Heart right ventricle (tissue), 16 donors: ENCODE measurements at regions not wholly inside any gene's neighbourhood (a gene's known extent, or its start where the extent isn't known, plus 50 kb on each side); places are given as distances from the start of the nearest gene placed in this dataset.

Source experiments
- ATAC-seq, 8 donors: fragments of 200-7000 bp; cut with Tn5 transposase; one replicate each; pipeline ENCODE4 v1.9.1; 2020; ENCODE audit warnings: mild to moderate bottlenecking in 8 of 8, moderate library complexity in 8 of 8, moderate number of reproducible peaks in 1 of 8
- DNase-seq, 2 donors: peaks; one replicate each; pipeline ENCODE4 v3.0.0-alpha.2; 2020
- H3K27ac ChIP-seq, 10 donors: fragments of 200-600 bp; sonication (generic) in 2 of 10; one replicate each; pipeline versions ENCODE4 v1.5.0 to v1.8.0; 2020 to 2022; ENCODE audit warnings: mild to moderate bottlenecking in 3 of 10
- H3K27me3 ChIP-seq, 7 donors: fragments of 200-600 bp; one replicate each; pipeline ENCODE4 v1.8.0; 2021 to 2022; ENCODE audit warnings: mild to moderate bottlenecking in 2 of 7
- H3K36me3 ChIP-seq, 9 donors: fragments of 200-600 bp; sonication (generic) in 1 of 9; one replicate each; pipeline versions ENCODE4 v1.5.0 to v1.8.0; 2020 to 2022; ENCODE audit warnings: mild to moderate bottlenecking in 2 of 9
- H3K4me1 ChIP-seq, 9 donors: fragments of 200-600 bp; sonication (generic) in 1 of 9; one replicate each; pipeline versions ENCODE4 v1.5.0 to v1.8.0; 2020 to 2022; ENCODE audit warnings: mild to moderate bottlenecking in 4 of 9
- H3K4me3 ChIP-seq, 10 donors: fragments of 200-600 bp; sonication (generic) in 2 of 10; one replicate each; pipeline versions ENCODE4 v1.5.0 to v1.8.0; 2020 to 2022; ENCODE audit warnings: mild to moderate bottlenecking in 7 of 10, moderate library complexity in 2 of 10
- H3K9me3 ChIP-seq, 11 donors: fragments of 200-600 bp in 10 of 11; sonication (generic) in 2 of 11; one replicate each; pipeline versions ENCODE4 v1.5.0 to v1.8.0; 2013 to 2022; ENCODE audit warnings: mild to moderate bottlenecking in 2 of 11, control low read depth in 1 of 11, moderate library complexity in 1 of 11
- CTCF ChIP-seq, 9 donors: fragments of 200-600 bp; sonication (generic) in 2 of 9; IDR thresholded peaks; one replicate each; pipeline versions ENCODE4 v1.5.0 to v1.8.0; 2021 to 2022; ENCODE audit warnings: antibody characterized with exemption in 9 of 9, mild to moderate bottlenecking in 5 of 9, moderate library complexity in 1 of 9
- WGBS, 2 donors: extraction: QIAGEN DNeasy Blood & Tissue Kit; methylation state at CpG; one replicate each; pipeline ENCODE4 v1.1.7; 2013; ENCODE audit warnings: inconsistent platforms in 1 of 2; 5-methylcytosine and 5-hydroxymethylcytosine counted together
- intact Hi-C, 10 donors: fragments of 100-400 bp; cut with DNase I; formaldehyde crosslinking; loops; one replicate each; pipeline versions ENCODE4 v1.11.1 to v1.14.2; 2022
- donor health status: Arrhythmogenic right ventricular cardiomyopathy.
- donor health status: ischemic (EF 13 %, LVEDD 7.1; RV severe dilation, severe dysfunction).
- donor health status: healthy with polysubstance abuse.
- donor health status: DM: no; HTN: yes; CAD: no.
- donor health status: DM: no; HTN: no; CAD: no.
- donor health status: ischemic (EF 25% LVEDD 6.9; RV normal size, moderate dysfunction).
- donor health status: ischemic (EF 25% LVEDD 5.7; RV mildly dilated, moderate dysfunction).
- donor health status: healthy.
- donor health status: DM: yes; HTN: yes; CAD: no.
- donor health status: Ischemic cardiomyopathy.
- donor health status: ischemic (EF 35%, LVEDD 5.7; RV mildly dilated, moderate dysfunction).
- donor health status: nonischemic (EF 11% LVEDD 7.7; RV severe dilation, severe dysfunction).
- donor health status: DM: yes; HTN: yes; CAD: no.
- donor health status: PGD.
- donor health status: ischemic (EF 29% LVEDD 5.4; RV normal size, mild dysfunction).
- donor health status: nonischemic (EF 23%, LVEDD 6.1; RV moderate dilation, normal function).

DNA sequence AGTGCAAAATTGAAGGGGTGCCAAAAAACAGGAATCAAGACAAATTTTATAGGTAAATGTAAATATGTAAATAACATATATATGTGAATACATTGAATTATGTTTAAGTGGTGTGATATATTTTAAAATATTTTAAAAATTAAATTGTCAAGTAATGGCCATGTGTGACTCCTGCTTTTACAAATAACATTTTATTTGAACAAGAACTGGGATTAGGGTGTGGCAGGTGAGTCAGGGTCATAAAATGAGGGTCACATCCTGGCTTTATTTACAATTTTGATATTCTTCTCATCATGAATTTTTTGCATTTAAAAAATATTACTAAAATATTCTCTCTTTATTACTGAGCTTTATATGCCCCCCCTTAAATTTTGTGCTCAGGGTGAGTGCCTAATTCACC lies 601.1 kb upstream of the MAN1A1 start:
- TF ChIP-seq CTCF (IDR thresholded peaks at IDR 0.05), result no peak
- intact Hi-C loops, result no loop called here
- Histone ChIP-seq H3K9me3 (peaks cover 0 to 9% (median 0%) of the 10 kb centered on the region in 11 donors), H3K36me3 (no peaks in the 10 kb centered on the region), H3K4me1 (no peaks in the 10 kb centered on the region), H3K4me3 (no peak overlapping the region), H3K27ac (no peak overlapping the region), H3K27me3 (no peaks in the 10 kb centered on the region)
- ATAC-seq, result no peak
- DNase-seq, result no peak

- TF ChIP-seq CTCF (IDR thresholded peaks at IDR 0.05), result no peak
- 82 to 94% methylated on average over 3 of the region's 3 CpGs for WGBS, 2 donors
- no peak overlapping the region for H3K4me3 ChIP-seq
- no peaks in the 10 kb centered on the region for H3K27me3 ChIP-seq
- no peaks in the 10 kb centered on the region for H3K36me3 ChIP-seq
- intact Hi-C loops, result no loop called here
- DNase-seq (no peak), ATAC-seq (no peak)
- no peak overlapping the region for H3K27ac ChIP-seq
- peaks cover 0 to 12% (median 0%) of the 10 kb centered on the region in 11 donors for H3K9me3 ChIP-seq
- no peaks in the 10 kb centered on the region for H3K4me1 ChIP-seq
Observed at GRCh38 chr6:119942078-119942752, 592.7 kb upstream of the MAN1A1 start.

DNA sequence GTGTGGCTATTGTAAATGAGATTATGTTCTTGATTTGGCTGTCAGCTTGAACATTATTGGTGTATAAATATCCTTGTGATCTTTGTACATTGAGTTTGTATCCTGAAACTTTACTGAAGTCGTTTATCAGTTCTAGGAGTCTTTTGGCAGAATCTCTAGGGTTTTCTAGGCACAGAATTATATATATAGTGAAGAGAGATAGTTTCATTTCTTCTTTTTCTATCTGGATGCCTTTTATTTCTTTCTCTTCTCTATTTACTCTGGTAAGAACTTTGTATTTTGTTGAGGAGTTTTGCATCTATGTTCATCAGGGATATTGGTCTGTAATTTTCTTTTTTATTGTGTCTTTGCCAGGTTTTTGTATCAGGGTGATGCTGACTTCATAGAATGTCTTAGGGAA lies 589.2 kb upstream of the MAN1A1 start:
- H3K36me3 ChIP-seq, result no peaks in the 10 kb centered on the region
- ATAC-seq, result no peak
- no peak for TF ChIP-seq CTCF (IDR thresholded peaks at IDR 0.05)
- no peaks in the 10 kb centered on the region for H3K27me3 ChIP-seq
- no peaks in the 10 kb centered on the region for H3K4me1 ChIP-seq
- DNase-seq, result no peak
- 36 to 44% methylated on average over 1 of the region's 1 CpG for WGBS, 2 donors
- intact Hi-C loops, result no loop called here
- no peak overlapping the region for H3K4me3 ChIP-seq
- H3K9me3 ChIP-seq, result peaks cover 0 to 12% (median 0%) of the 10 kb centered on the region in 11 donors
- H3K27ac ChIP-seq, result no peak overlapping the region

GRCh38 chr6:119934816-119935215 lies 585.3 kb upstream of the MAN1A1 start:
- Histone ChIP-seq H3K27me3 (no peaks in the 10 kb centered on the region), H3K4me1 (no peaks in the 10 kb centered on the region), H3K36me3 (no peaks in the 10 kb centered on the region), H3K4me3 (no peak overlapping the region), H3K9me3 (peaks cover 0 to 12% (median 0%) of the 10 kb centered on the region in 11 donors), H3K27ac (no peak overlapping the region)
- DNase-seq (no peak), ATAC-seq (no peak)
- TF ChIP-seq CTCF (IDR thresholded peaks at IDR 0.05), result no peak
- 67 to 69% methylated on average over 1 of the region's 1 CpG for WGBS, 2 donors
- intact Hi-C loops, result no loop called here
